ENCODE measurements at regions not wholly inside any gene's neighbourhood (a gene's known extent, or its start where the extent isn't known, plus 50 kb on each side); places are given as distances from the start of the nearest gene placed in this dataset.

DNA sequence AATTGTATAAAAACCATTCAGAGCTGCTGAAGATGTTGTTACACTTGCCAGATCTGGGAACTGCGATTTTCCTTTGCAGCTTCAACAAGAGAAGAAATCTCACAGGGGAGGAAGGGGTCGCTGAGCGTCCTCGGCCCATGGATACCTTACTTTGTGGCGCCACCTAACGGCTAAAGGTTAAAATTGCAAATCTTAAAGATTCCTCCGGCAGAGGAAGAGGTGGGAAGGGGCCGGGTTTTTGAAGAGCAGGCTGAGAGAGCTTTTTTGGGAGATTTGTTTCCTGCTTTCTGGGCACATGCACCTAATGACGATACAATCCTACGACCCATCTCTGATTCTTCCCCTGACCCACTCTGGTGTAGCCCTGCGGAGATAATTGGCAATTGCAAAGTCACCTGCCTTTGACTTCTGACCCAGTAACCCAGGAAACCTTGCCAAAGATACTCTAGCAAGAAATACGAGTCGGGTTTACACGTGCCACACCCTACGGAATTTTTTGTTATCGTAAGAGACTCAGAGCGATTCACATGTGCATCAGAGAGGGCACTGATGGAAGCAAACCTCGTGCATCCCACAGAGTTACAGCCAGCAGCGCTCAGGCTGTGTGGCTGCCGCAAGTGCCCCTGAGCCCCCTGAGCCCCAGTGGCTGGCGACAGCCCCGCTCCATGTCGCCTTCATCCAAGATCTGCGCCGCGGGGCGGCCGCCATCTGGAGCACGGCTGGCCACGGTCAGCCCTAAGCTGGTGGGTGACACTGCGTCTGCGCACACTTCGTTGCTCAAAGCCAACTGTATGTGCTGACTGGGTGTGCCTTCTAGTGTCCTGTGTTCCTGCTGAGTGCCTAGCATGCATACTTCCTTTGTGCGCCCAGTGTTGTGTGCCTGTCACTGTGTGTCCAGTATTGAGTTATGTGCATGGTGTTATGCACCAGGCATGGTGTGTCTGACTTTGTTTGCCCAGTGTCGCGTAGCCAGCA lies 55.2 kb upstream of the CHRNA7 start:
- Histone ChIP-seq H3K4me3 (no peak overlapping the region), H3K36me3 (ENCODE audit: insufficient read depth, low read length) (no peaks in the 10 kb centered on the region), H3K9ac (ENCODE audit: insufficient read length) (no peak overlapping the region), H3K27ac (no peak overlapping the region), H3K9me3 (ENCODE audit: low read depth, low read length) (no peaks in the 10 kb centered on the region)
- peak; percentile 2 for DNase-seq (ENCODE audit: low read depth, low spot score)
- TF ChIP-seq POLR2AphosphoS5 (IDR thresholded peaks at IDR 0.05; ENCODE audit: borderline replicate concordance, low read depth, low read length) (no peak), FOXP2 (optimal IDR thresholded peaks at IDR 0.05; ENCODE audit: control extremely low read depth, extremely low read length, insufficient read depth) (no peak), EZH2 (IDR thresholded peaks at IDR 0.05) (no peak)

DNA sequence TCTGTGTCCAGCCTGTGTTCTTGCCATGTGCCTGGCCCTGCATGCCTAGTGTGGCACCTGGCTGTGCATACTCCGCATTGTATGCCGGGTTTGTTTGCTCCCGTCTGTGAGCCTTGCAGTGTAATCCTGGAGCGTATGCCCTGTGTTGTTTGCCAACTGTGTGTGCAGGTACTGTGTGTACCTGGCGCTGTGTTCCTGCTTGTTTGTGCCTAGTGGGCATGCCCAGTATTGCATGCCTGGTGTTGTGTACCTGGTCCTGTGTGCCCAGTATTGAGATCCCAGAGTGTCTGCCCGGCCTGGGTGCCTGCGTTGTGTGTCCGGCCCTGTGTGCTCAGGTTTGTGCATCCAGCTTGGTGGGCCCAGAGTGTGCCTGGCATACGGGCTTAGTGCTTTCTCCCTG lies 54.5 kb upstream of the CHRNA7 start:
- H3K4me3 ChIP-seq = no peak overlapping the region
- H3K36me3 ChIP-seq (ENCODE audit: insufficient read depth, low read length) = no peaks in the 10 kb centered on the region
- no peak overlapping the region for H3K9ac ChIP-seq (ENCODE audit: insufficient read length)
- no peak overlapping the region for H3K27ac ChIP-seq
- no peaks in the 10 kb centered on the region for H3K9me3 ChIP-seq (ENCODE audit: low read depth, low read length)
- TF ChIP-seq FOXP2 (optimal IDR thresholded peaks at IDR 0.05; ENCODE audit: control extremely low read depth, extremely low read length, insufficient read depth) = no peak
- no peak for TF ChIP-seq POLR2AphosphoS5 (IDR thresholded peaks at IDR 0.05; ENCODE audit: borderline replicate concordance, low read depth, low read length)
- no peak for TF ChIP-seq EZH2 (IDR thresholded peaks at IDR 0.05)
- no peak for DNase-seq (ENCODE audit: low read depth, low spot score)

DNA sequence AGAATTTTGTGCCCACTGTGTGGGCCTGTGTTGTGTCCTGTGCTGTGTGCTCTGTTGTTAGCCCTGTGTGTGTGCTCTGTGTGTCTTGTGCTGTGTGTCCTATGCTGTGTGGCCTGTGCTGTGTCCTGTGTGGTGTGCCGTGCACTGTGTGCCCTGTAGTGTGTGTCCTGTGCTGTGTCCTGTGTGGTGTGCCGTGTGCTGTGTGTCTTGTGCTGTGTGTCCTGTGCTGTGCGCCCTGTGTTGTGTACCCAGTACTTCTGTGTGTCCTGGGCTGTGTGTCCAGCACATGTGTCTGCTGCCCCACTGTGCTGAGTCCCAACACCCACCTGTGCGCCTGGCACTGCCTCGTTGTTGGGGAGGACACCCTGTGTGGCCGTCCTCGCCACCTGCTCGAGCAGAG lies 53.2 kb upstream of the CHRNA7 start:
- DNase-seq (ENCODE audit: low read depth, low spot score) = no peak
- Histone ChIP-seq H3K9ac (ENCODE audit: insufficient read length) (no peak overlapping the region), H3K9me3 (ENCODE audit: low read depth, low read length) (no peaks in the 10 kb centered on the region), H3K36me3 (ENCODE audit: insufficient read depth, low read length) (no peaks in the 10 kb centered on the region), H3K27ac (no peak overlapping the region), H3K4me3 (no peak overlapping the region)
- TF ChIP-seq EZH2 (IDR thresholded peaks at IDR 0.05) = no peak
- no peak for TF ChIP-seq POLR2AphosphoS5 (IDR thresholded peaks at IDR 0.05; ENCODE audit: borderline replicate concordance, low read depth, low read length)
- TF ChIP-seq FOXP2 (optimal IDR thresholded peaks at IDR 0.05; ENCODE audit: control extremely low read depth, extremely low read length, insufficient read depth) = no peak

DNA sequence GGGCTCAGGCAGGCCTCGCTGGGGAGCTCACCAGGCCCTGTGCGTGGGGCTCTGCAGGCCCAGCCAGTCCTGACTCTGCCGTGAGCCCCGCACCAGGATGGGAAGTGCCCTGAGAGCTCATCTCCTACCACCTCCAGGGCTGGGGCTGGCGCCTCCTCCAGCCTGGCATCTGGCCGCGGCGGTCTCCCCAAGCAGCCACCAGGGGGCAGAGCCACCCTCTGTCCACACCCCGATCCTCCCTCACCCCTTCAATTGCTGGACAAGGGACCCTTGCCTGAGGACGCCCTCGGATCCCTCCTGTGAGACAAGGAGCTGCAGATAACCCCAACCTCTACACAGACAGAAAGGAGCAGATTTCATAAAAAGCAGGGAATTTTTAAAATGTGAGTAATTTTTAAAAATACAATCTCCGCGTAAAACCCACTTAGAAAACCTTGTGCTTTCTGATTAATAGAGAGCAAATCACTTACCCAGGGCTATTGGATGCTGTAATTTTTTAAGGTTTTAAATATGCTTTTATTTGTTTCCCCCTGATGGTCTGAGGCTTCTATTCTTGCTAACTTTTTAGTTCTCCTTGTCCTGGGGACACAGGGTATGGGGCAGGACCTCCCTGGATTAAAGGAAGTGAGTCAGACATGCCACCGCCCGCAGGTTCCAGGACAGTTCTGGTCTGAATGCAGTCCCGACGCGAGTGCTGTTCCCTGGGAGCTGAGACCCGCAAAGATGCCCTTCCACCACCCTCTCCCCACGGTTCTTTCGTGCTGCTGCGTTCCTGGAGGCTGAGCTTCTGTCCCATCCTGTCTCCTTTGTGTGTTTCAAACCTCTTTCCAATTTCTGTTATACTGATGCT lies 52.3 kb upstream of the CHRNA7 start:
- Histone ChIP-seq H3K27ac (no peak overlapping the region), H3K9me3 (ENCODE audit: low read depth, low read length) (no peaks in the 10 kb centered on the region), H3K9ac (ENCODE audit: insufficient read length) (no peak overlapping the region), H3K4me3 (no peak overlapping the region), H3K36me3 (ENCODE audit: insufficient read depth, low read length) (no peaks in the 10 kb centered on the region)
- TF ChIP-seq FOXP2 (optimal IDR thresholded peaks at IDR 0.05; ENCODE audit: control extremely low read depth, extremely low read length, insufficient read depth) = no peak
- no peak for TF ChIP-seq EZH2 (IDR thresholded peaks at IDR 0.05)
- no peak for TF ChIP-seq POLR2AphosphoS5 (IDR thresholded peaks at IDR 0.05; ENCODE audit: borderline replicate concordance, low read depth, low read length)
- DNase-seq (ENCODE audit: low read depth, low spot score) = no peak
